ENCODE measurements at regions not wholly inside any gene's neighbourhood (a gene's known extent, or its start where the extent isn't known, plus 50 kb on each side); places are given as distances from the start of the nearest gene placed in this dataset.

DNA sequence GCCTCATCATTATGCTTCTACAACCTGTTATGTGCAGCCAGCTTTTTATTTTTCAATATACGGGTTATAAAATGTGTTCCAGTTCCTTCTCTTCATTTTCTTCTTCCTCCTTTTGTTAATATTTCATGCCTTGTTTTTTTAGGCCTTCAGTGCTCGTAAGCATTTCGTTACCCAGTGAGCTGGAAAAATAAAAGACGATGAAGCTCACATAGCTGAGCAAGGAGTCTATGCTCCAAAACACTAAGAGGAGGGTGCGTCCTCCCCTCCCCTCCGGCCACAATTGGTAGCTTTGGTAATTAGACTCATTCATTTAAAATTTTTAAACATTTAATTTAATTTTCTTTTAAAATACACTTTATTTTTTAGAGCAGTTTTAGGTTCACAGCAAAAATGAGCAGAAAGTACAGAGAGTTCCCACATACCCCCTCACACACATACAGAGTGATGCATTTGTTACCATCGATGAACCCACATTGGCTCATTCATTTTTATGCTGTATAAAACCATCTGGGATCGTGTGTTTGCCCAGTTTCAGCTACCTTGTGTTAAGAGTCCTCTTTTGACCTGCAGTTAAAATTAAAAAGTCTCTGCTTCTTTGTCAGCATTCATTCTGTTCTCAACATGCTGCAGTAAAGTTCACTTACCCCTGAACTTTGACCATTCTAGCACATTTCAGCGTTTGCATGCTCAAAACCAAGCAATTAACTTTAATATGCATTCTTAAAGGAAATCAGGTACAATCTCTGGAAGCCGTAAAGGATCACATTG is 223.9 kb downstream of the LACC1 start:
- Histone ChIP-seq H3K36me3 (no peaks in the 10 kb centered on the region), H3K27ac (no peak overlapping the region), H3K4me3 (no peak overlapping the region), H3K9me3 (no peaks in the 10 kb centered on the region), H3K27me3 (no peaks in the 10 kb centered on the region), H3K4me1 (peaks cover 8 to 35% (median 13%) of the 10 kb centered on the region in 3 donors)
- TF ChIP-seq CTCF (IDR thresholded peaks at IDR 0.05) = no peak
- no peak for TF ChIP-seq POLR2AphosphoS5 (IDR thresholded peaks at IDR 0.05)
- TF ChIP-seq POLR2A (IDR thresholded peaks at IDR 0.05) = no peak
- TF ChIP-seq EP300 (IDR thresholded peaks at IDR 0.05) = no peak
- no peak for ATAC-seq
- 85 to 89% methylated on average over 9 of the region's 10 CpGs for WGBS, 2 donors (ENCODE audit: low coverage in 1 of 2)

GRCh38 chr13:44104197-44104490 is 224.4 kb downstream of the LACC1 start:
- WGBS, 2 donors (ENCODE audit: low coverage in 1 of 2) = 0 to 13% methylated on average over 1 of the region's 2 CpGs
- no peaks in the 10 kb centered on the region for H3K36me3 ChIP-seq
- no peaks in the 10 kb centered on the region for H3K9me3 ChIP-seq
- TF ChIP-seq POLR2AphosphoS5 (IDR thresholded peaks at IDR 0.05) (no peak), EP300 (IDR thresholded peaks at IDR 0.05) (no peak), CTCF (IDR thresholded peaks at IDR 0.05) (no peak), POLR2A (IDR thresholded peaks at IDR 0.05) (no peak)
- no peak overlapping the region for H3K27ac ChIP-seq
- H3K27me3 ChIP-seq = no peaks in the 10 kb centered on the region
- H3K4me1 ChIP-seq = peaks cover 8 to 35% (median 13%) of the 10 kb centered on the region in 3 donors
- H3K4me3 ChIP-seq = no peak overlapping the region
- no peak for ATAC-seq

- H3K4me1 ChIP-seq = peaks cover 8 to 35% (median 13%) of the 10 kb centered on the region in 3 donors
- H3K36me3 ChIP-seq = no peaks in the 10 kb centered on the region
- 65 to 82% methylated on average over 2 to 5 of the region's 5 CpGs for WGBS, 2 donors (ENCODE audit: low coverage in 1 of 2)
- ATAC-seq = no peak
- no peak overlapping the region for H3K27ac ChIP-seq
- H3K4me3 ChIP-seq = no peak overlapping the region
- H3K27me3 ChIP-seq = no peaks in the 10 kb centered on the region
- no peaks in the 10 kb centered on the region for H3K9me3 ChIP-seq
- no peak for TF ChIP-seq POLR2A (IDR thresholded peaks at IDR 0.05)
- TF ChIP-seq POLR2AphosphoS5 (IDR thresholded peaks at IDR 0.05) = no peak
- TF ChIP-seq CTCF (IDR thresholded peaks at IDR 0.05) = no peak
- no peak for TF ChIP-seq EP300 (IDR thresholded peaks at IDR 0.05)
These were observed 225.3 kb downstream of the LACC1 start for GRCh38 chr13:44104969-44105368.

- no peaks in the 10 kb centered on the region for H3K27me3 ChIP-seq
- TF ChIP-seq POLR2A (IDR thresholded peaks at IDR 0.05) = no peak
- peak; percentile 12 for TF ChIP-seq POLR2AphosphoS5 (IDR thresholded peaks at IDR 0.05)
- peak; percentile 59 for ATAC-seq
- 45 to 50% methylated on average over 3 to 6 of the region's 6 CpGs for WGBS, 2 donors (ENCODE audit: low coverage in 1 of 2)
- no peaks in the 10 kb centered on the region for H3K36me3 ChIP-seq
- no peak overlapping the region for H3K4me3 ChIP-seq
- peak overlapping the region in 3 of 4 donors; percentile 9 to 58 (median 37) for H3K27ac ChIP-seq
- H3K9me3 ChIP-seq = no peaks in the 10 kb centered on the region
- H3K4me1 ChIP-seq = peaks cover 8 to 35% (median 13%) of the 10 kb centered on the region in 3 donors
These were observed 226.8 kb downstream of the LACC1 start for GRCh38 chr13:44106266-44107152.

DNA sequence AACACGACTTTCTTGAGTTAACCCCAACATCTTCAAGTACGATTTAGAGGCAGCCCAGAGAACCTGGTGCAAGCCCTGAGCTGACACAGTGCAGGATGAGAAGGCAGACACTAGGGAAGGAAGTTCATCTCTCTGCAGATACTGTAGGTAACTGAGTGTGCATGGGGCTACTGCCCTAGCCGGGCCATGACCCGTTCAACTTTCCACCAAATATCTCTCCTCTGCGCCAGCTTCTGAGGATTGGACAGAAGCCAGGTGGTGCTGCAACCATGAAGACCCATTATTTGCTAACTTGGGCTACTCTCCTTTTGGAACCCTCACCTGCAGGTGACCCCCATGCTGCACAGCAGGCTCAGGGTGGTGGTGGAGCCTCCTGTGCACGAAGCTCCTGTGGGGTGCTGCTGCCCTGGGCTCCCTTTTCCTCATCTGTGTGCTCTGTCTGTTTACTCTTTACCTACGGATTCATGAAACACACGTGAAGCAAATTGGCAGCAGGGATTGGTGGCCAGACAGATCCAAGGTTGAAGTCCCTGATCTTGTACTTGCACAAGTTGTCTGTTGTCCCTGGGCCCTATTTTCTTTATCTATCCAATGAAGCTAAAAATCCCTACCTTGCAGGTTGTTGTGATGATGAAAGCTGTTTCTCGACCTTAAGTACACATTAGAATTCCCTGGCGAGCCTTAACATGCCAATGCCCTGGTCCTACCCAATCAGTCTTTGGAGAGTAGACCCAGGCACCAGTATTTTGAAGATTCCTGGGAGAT is 227.8 kb downstream of the LACC1 start:
- H3K27me3 ChIP-seq = no peaks in the 10 kb centered on the region
- peaks cover 8 to 35% (median 13%) of the 10 kb centered on the region in 3 donors for H3K4me1 ChIP-seq
- H3K9me3 ChIP-seq = no peaks in the 10 kb centered on the region
- no peak overlapping the region for H3K4me3 ChIP-seq
- peak overlapping the region in 2 of 4 donors; percentile 9 to 37 for H3K27ac ChIP-seq
- 71 to 73% methylated on average over 5 of the region's 10 CpGs for WGBS, 2 donors (ENCODE audit: low coverage in 1 of 2)
- ATAC-seq = no peak
- TF ChIP-seq CTCF (IDR thresholded peaks at IDR 0.05) (no peak), POLR2AphosphoS5 (IDR thresholded peaks at IDR 0.05) (no peak)
- no peaks in the 10 kb centered on the region for H3K36me3 ChIP-seq
